ENCODE measurements at regions not wholly inside any gene's neighbourhood (a gene's known extent, or its start where the extent isn't known, plus 50 kb on each side); places are given as distances from the start of the nearest gene placed in this dataset.

GRCh38 chr3:190716961-190717360 lies 145.5 kb downstream of the GMNC start:
- Histone ChIP-seq H3K9me3 (ENCODE audit: low read length) (no peaks in the 10 kb centered on the region), H3K27me3 (ENCODE audit: control insufficient read depth in 1 of 2, insufficient read depth in 2 of 2, low read length in 2 of 2) (no peaks in the 10 kb centered on the region), H3K4me2 (ENCODE audit: low read depth, low read length) (no peak overlapping the region), H3K27ac (ENCODE audit: extremely low read length, insufficient read depth, low read length) (no peak overlapping the region), H3K36me3 (replicated peaks in 1 of 2; ENCODE audit: control insufficient read depth in 1 of 2, insufficient read depth in 2 of 2, low read length in 2 of 2) (no peaks in the 10 kb centered on the region), H3K4me1 (ENCODE audit: insufficient read depth, low read length) (no peaks in the 10 kb centered on the region), H4K20me1 (ENCODE audit: insufficient read depth, low read length) (no peaks in the 10 kb centered on the region), H3K79me2 (ENCODE audit: insufficient read depth, low read length) (no peaks in the 10 kb centered on the region), H3K9ac (ENCODE audit: insufficient read depth, low read depth, low read length) (no peak overlapping the region), H3K4me3 (replicated peaks in 1 of 3; ENCODE audit: insufficient read depth in 1 of 3, low read depth in 2 of 3, low read length in 3 of 3) (no peak overlapping the region), H2AFZ (ENCODE audit: low read length) (no peak overlapping the region)
- ChIA-PET POLR2A (no interaction called here), CTCF (ENCODE audit: low intra/inter-chr PET ratio, low total read pairs) (no interaction called here)
- no peak for TF ChIP-seq DZIP1 (CRISPR knock-in tag; IDR thresholded peaks at IDR 0.05)
- FAIRE-seq (no peak), DNase-seq (ENCODE audit: low spot score) (no peak), ATAC-seq (no peak)
- WGBS (ENCODE audit: low lambda C conversion rate) = under 1% methylated on average over 3 of the region's 3 CpGs
- BruUV-seq (replicated peaks) = no TSS peak
- in situ Hi-C loops (cut with HindIII; ENCODE audit: extremely low pct_ligation_motif_present, low pct_unique_long_range_greater_than_20kb) (no loop called here), intact Hi-C loops (cut with micrococcal nuclease; ENCODE audit: unreplicated experiment) (no loop called here)

GRCh38 chr3:190716211-190716610 lies 146.3 kb downstream of the GMNC start:
- H3K9me3 ChIP-seq (ENCODE audit: low read length) = no peaks in the 10 kb centered on the region
- no peak overlapping the region for H2AFZ ChIP-seq (ENCODE audit: low read length)
- H3K4me3 ChIP-seq (replicated peaks in 1 of 3; ENCODE audit: insufficient read depth in 1 of 3, low read depth in 2 of 3, low read length in 3 of 3) = no peak overlapping the region
- no peak overlapping the region for H3K27ac ChIP-seq (ENCODE audit: extremely low read length, insufficient read depth, low read length)
- H3K79me2 ChIP-seq (ENCODE audit: insufficient read depth, low read length) = no peaks in the 10 kb centered on the region
- in situ Hi-C loops (cut with HindIII; ENCODE audit: extremely low pct_ligation_motif_present, low pct_unique_long_range_greater_than_20kb) = no loop called here
- H3K4me2 ChIP-seq (ENCODE audit: low read depth, low read length) = no peak overlapping the region
- ChIA-PET POLR2A (no interaction called here), CTCF (ENCODE audit: low intra/inter-chr PET ratio, low total read pairs) (no interaction called here)
- BruUV-seq (replicated peaks) = no TSS peak
- TF ChIP-seq SMAD1 (CRISPR knock-in tag; IDR thresholded peaks at IDR 0.05; ENCODE audit: borderline replicate concordance, low read depth) = no peak
- TF ChIP-seq ZC3H4 (CRISPR knock-in tag; IDR thresholded peaks at IDR 0.05; ENCODE audit: borderline replicate concordance) = no peak
- TF ChIP-seq ZNF687 (CRISPR knock-in tag; IDR thresholded peaks at IDR 0.05) = no peak
- no peak for TF ChIP-seq NR1H2 (CRISPR knock-in tag; IDR thresholded peaks at IDR 0.05; ENCODE audit: borderline replicate concordance, low read depth)
- no peak for TF ChIP-seq PTBP1 (IDR thresholded peaks at IDR 0.05; ENCODE audit: low read depth, low read length, poor library complexity, severe bottlenecking)
- TF ChIP-seq RAD51 (IDR thresholded peaks at IDR 0.05; ENCODE audit: borderline replicate concordance) = no peak
- TF ChIP-seq ZNF710 (CRISPR knock-in tag; IDR thresholded peaks at IDR 0.05; ENCODE audit: borderline replicate concordance) = no peak
- no peak for TF ChIP-seq FOXA3 (CRISPR knock-in tag; IDR thresholded peaks at IDR 0.05)
- ATAC-seq (no peak), DNase-seq (ENCODE audit: low spot score) (no peak), FAIRE-seq (no peak)
- no peaks in the 10 kb centered on the region for H3K27me3 ChIP-seq (ENCODE audit: control insufficient read depth in 1 of 2, insufficient read depth in 2 of 2, low read length in 2 of 2)
- H3K36me3 ChIP-seq (replicated peaks in 1 of 2; ENCODE audit: control insufficient read depth in 1 of 2, insufficient read depth in 2 of 2, low read length in 2 of 2) = no peaks in the 10 kb centered on the region
- H3K4me1 ChIP-seq (ENCODE audit: insufficient read depth, low read length) = no peaks in the 10 kb centered on the region
- WGBS (ENCODE audit: low lambda C conversion rate) = 3% methylated on average over 2 of the region's 2 CpGs
- intact Hi-C loops (cut with micrococcal nuclease; ENCODE audit: unreplicated experiment) = no loop called here
- H4K20me1 ChIP-seq (ENCODE audit: insufficient read depth, low read length) = no peaks in the 10 kb centered on the region
- no peak overlapping the region for H3K9ac ChIP-seq (ENCODE audit: insufficient read depth, low read depth, low read length)

Data from HepG2 (cell line).